SK-N-SH (cell line): ENCODE measurements at regions not wholly inside any gene's neighbourhood (a gene's known extent, or its start where the extent isn't known, plus 50 kb on each side); places are given as distances from the start of the nearest gene placed in this dataset.

Source experiments
- CHD2 ChIP-seq: fragments of 150-350 bp; IDR thresholded peaks from 2 replicates; pipeline ENCODE4 v1.6.1; 2018; ENCODE audit warnings: low read length; ENCODE audit not compliant: partially characterized antibody
- ELF1 ChIP-seq: IDR thresholded peaks from 2 replicates; pipeline ENCODE4 v1.4.0; 2012
- EP300 ChIP-seq, 2 experiments: IDR thresholded peaks; 2 replicates each; pipeline versions ENCODE4 v1.4.0 to v1.6.1; 2012; ENCODE audit warnings: borderline replicate concordance in 1 of 2, low read depth in 1 of 2, low read length in 1 of 2
- EZH2phosphoT487 ChIP-seq: fragments of 200-600 bp; sonication (generic); IDR thresholded peaks from 2 replicates; pipeline ENCODE4 v1.6.1; 2017; ENCODE audit warnings: low read depth, mixed run types, mild to moderate bottlenecking, antibody characterized with exemption, moderate library complexity, borderline replicate concordance
- FOXM1 ChIP-seq: IDR thresholded peaks from 2 replicates; pipeline ENCODE4 v1.4.0; 2012; ENCODE audit warnings: low read depth, mild to moderate bottlenecking
- MEF2A ChIP-seq: IDR thresholded peaks from 2 replicates; pipeline ENCODE4 v1.4.0; 2012; ENCODE audit warnings: low read depth, borderline replicate concordance
- NFIC ChIP-seq: IDR thresholded peaks from 2 replicates; pipeline ENCODE4 v1.4.0; 2012; ENCODE audit warnings: borderline replicate concordance
- POLR2AphosphoS5 ChIP-seq: IDR thresholded peaks from 2 replicates; pipeline ENCODE4 v1.6.1; 2012; ENCODE audit warnings: low read depth, low read length
- REST ChIP-seq: IDR thresholded peaks from 2 replicates; pipeline ENCODE4 v1.6.1; 2012; ENCODE audit warnings: mild to moderate bottlenecking, low read depth, low read length, moderate library complexity
- SMC3 ChIP-seq: IDR thresholded peaks from 2 replicates; pipeline ENCODE4 v1.6.1; 2012; ENCODE audit warnings: low read depth, low read length, improper control_type of control experiment
- TEAD4 ChIP-seq: IDR thresholded peaks from 2 replicates; pipeline ENCODE4 v1.4.0; 2012; ENCODE audit warnings: mild to moderate bottlenecking, borderline replicate concordance; ENCODE audit not compliant: insufficient read depth
- YY1 ChIP-seq: IDR thresholded peaks from 2 replicates; pipeline ENCODE4 v1.4.0; 2012; ENCODE audit warnings: low read depth, mild to moderate bottlenecking
- ZBTB33 ChIP-seq: IDR thresholded peaks from 2 replicates; pipeline ENCODE4 v1.4.0; 2012; ENCODE audit warnings: low read depth, borderline replicate concordance
- TF ChIP-seq, protein P1 (sequence below): fragments of 200-600 bp; sonication (generic); IDR thresholded peaks from 2 replicates; pipeline ENCODE4 v1.6.1; 2017; ENCODE audit warnings: antibody characterized with exemption, mild to moderate bottlenecking, moderate library complexity

GRCh38 chr2:147094077-147094476, 750.8 kb upstream of the ACVR2A start:
- no peak for TF ChIP-seq POLR2AphosphoS5
- TF ChIP-seq, protein P1, sequence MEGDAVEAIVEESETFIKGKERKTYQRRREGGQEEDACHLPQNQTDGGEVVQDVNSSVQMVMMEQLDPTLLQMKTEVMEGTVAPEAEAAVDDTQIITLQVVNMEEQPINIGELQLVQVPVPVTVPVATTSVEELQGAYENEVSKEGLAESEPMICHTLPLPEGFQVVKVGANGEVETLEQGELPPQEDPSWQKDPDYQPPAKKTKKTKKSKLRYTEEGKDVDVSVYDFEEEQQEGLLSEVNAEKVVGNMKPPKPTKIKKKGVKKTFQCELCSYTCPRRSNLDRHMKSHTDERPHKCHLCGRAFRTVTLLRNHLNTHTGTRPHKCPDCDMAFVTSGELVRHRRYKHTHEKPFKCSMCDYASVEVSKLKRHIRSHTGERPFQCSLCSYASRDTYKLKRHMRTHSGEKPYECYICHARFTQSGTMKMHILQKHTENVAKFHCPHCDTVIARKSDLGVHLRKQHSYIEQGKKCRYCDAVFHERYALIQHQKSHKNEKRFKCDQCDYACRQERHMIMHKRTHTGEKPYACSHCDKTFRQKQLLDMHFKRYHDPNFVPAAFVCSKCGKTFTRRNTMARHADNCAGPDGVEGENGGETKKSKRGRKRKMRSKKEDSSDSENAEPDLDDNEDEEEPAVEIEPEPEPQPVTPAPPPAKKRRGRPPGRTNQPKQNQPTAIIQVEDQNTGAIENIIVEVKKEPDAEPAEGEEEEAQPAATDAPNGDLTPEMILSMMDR: no peak
- no peak for TF ChIP-seq REST
- no peak for TF ChIP-seq EP300 (IDR thresholded peaks at IDR 0.05; ENCODE audit: borderline replicate concordance in 1 of 2, low read depth in 1 of 2, low read length in 1 of 2)
- TF ChIP-seq NFIC: no peak
- TF ChIP-seq YY1: no peak
- TF ChIP-seq MEF2A: no peak
- TF ChIP-seq EZH2phosphoT487: no peak
- TF ChIP-seq ZBTB33: no peak
- TF ChIP-seq TEAD4: no peak
- TF ChIP-seq SMC3: no peak
- no peak for TF ChIP-seq FOXM1
- TF ChIP-seq CHD2: no peak
- no peak for TF ChIP-seq ELF1
